ENCODE measurements at regions not wholly inside any gene's neighbourhood (a gene's known extent, or its start where the extent isn't known, plus 50 kb on each side); places are given as distances from the start of the nearest gene placed in this dataset.

DNA sequence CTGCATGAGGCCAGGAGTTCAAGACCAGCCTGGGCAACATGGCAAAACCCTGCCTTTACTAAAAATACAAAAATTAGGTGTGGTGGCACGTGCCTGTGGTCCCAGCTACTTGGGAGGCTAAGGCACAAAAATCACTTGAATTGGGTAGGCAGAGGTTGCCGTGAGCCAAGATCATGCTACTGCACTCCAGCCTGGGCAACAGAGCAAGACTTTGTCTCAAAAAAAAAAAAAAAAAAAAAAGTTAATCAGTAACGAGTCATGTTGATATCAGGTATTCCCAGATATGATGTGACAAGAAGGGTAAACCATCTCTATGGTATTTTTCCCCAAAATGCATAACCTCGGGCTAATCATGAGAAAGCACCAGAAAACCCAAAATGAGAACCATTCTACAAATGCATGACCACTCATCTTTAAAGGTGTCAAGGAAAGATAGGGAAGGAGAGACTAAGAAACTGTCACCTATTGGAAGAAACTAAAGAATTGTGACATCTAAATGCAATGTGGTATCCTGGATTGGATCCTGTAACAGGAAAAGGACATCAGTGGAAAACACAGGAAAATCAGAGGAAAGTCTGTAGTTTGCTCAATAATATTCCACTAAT lies 66.5 kb upstream of the MAP4 start:
- Histone ChIP-seq H2AFZ (ENCODE audit: low read length) (no peak overlapping the region), H3K4me2 (ENCODE audit: low read length) (no peak overlapping the region), H3K4me1 (ENCODE audit: insufficient read depth, low read length, poor library complexity, severe bottlenecking) (peaks cover 11% of the 10 kb centered on the region), H3K27ac (ENCODE audit: low read depth, low read length, poor library complexity, severe bottlenecking) (no peak overlapping the region), H4K20me1 (ENCODE audit: insufficient read depth, low read length) (peaks cover 5% of the 10 kb centered on the region; the same call in 1 of the 2 replicates), H3K4me3 (ENCODE audit: low read depth, low read length, poor library complexity, severe bottlenecking) (no peak overlapping the region), H3K9me2 (ENCODE audit: insufficient read depth, low read length) (no peaks in the 10 kb centered on the region), H3K9me3 (ENCODE audit: low read length) (0 out of 2 replicates have a peak, but pooled peaks cover 4% of the 10 kb centered on the region), H3K79me2 (ENCODE audit: insufficient read depth, low read depth, low read length) (peaks cover 29% of the 10 kb centered on the region; the same call in 1 of the 2 replicates), H3K36me3 (ENCODE audit: insufficient read depth, low read length) (peaks cover 9% of the 10 kb centered on the region; the same call in 1 of the 2 replicates)
- TF ChIP-seq, protein P1, sequence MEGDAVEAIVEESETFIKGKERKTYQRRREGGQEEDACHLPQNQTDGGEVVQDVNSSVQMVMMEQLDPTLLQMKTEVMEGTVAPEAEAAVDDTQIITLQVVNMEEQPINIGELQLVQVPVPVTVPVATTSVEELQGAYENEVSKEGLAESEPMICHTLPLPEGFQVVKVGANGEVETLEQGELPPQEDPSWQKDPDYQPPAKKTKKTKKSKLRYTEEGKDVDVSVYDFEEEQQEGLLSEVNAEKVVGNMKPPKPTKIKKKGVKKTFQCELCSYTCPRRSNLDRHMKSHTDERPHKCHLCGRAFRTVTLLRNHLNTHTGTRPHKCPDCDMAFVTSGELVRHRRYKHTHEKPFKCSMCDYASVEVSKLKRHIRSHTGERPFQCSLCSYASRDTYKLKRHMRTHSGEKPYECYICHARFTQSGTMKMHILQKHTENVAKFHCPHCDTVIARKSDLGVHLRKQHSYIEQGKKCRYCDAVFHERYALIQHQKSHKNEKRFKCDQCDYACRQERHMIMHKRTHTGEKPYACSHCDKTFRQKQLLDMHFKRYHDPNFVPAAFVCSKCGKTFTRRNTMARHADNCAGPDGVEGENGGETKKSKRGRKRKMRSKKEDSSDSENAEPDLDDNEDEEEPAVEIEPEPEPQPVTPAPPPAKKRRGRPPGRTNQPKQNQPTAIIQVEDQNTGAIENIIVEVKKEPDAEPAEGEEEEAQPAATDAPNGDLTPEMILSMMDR (conservative IDR thresholded peaks at IDR 0.05; ENCODE audit: low read length): no peak
- no peak for TF ChIP-seq EZH2phosphoT487 (IDR thresholded peaks at IDR 0.05; ENCODE audit: borderline replicate concordance, low read depth, low read length)
- intact Hi-C loops (cut with micrococcal nuclease; ENCODE audit: unreplicated experiment): loop anchor here (10.0 kb wide), 1 partner anchor 362 kb away; the partner anchor contains the start of genes ATRIP, CCDC51 and TMA7
- CTCF ChIA-PET (ENCODE audit: unreplicated experiment): no interaction called here
- POLR2A ChIA-PET: no interaction called here
- BruUV-seq (replicated peaks): no TSS peak
- no peak for DNase-seq (ENCODE audit: low spot score)

DNA sequence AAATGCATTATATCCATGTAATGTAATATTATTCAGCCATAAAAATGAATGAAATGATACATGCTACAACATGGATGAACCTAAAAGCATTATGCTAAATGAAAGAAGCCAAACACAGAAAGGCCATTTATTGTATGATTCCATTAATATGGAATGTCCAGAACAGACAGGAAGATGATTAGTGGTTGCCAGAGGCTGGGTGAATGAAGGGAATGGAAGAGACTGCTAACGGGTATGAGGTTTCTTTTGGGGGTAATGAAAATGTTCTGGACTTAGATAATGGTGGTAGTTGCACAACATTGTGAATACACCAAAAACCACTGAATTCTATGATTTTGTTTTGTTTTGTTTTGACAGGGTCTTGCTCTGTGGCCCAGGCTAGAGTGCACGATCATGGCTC lies 61.6 kb upstream of the MAP4 start:
- no peak for TF ChIP-seq EZH2phosphoT487 (IDR thresholded peaks at IDR 0.05; ENCODE audit: borderline replicate concordance, low read depth, low read length)
- TF ChIP-seq, protein P1 (conservative IDR thresholded peaks at IDR 0.05; ENCODE audit: low read length): no peak
- Histone ChIP-seq H3K9me2 (ENCODE audit: insufficient read depth, low read length) (no peaks in the 10 kb centered on the region), H2AFZ (ENCODE audit: low read length) (no peak overlapping the region), H3K27ac (ENCODE audit: low read depth, low read length, poor library complexity, severe bottlenecking) (no peak overlapping the region), H3K36me3 (ENCODE audit: insufficient read depth, low read length) (no peaks in the 10 kb centered on the region), H4K20me1 (ENCODE audit: insufficient read depth, low read length) (no peaks in the 10 kb centered on the region), H3K79me2 (ENCODE audit: insufficient read depth, low read depth, low read length) (peaks cover 19% of the 10 kb centered on the region; the same call in 1 of the 2 replicates), H3K4me2 (ENCODE audit: low read length) (no peak overlapping the region), H3K4me3 (ENCODE audit: low read depth, low read length, poor library complexity, severe bottlenecking) (no peak overlapping the region), H3K4me1 (ENCODE audit: insufficient read depth, low read length, poor library complexity, severe bottlenecking) (no peaks in the 10 kb centered on the region), H3K9me3 (ENCODE audit: low read length) (0 out of 2 replicates have a peak, but pooled peaks cover 10% of the 10 kb centered on the region)
- BruUV-seq (replicated peaks): no TSS peak
- POLR2A ChIA-PET: interaction anchor here (0.6 kb wide), 1 partner anchor 12 kb away, joined by 4 read pairs; no protein-coding TSS in a partner anchor
- no peak for DNase-seq (ENCODE audit: low spot score)
- CTCF ChIA-PET (ENCODE audit: unreplicated experiment): no interaction called here
- intact Hi-C loops (cut with micrococcal nuclease; ENCODE audit: unreplicated experiment): no loop called here

DNA sequence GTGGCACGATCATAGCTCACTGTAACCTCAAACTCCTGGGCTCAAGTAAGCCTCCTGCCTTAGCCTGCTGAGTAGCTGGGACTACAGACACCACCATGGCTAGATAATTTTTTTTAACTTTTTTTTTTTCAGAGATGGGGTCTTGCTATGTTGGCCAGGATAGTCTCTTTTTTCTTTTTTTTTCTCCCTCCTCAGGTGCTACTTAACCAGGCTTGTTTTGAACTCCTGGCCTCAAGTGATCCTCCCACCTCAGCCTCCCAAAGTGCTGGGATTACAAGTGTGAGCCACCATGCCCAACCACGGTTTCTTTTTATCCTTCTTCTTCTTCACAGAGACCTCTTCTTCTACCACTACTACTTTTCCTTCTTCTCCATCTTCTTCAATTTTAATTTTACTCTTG lies 53.8 kb upstream of the MAP4 start:
- CTCF ChIA-PET (ENCODE audit: unreplicated experiment): no interaction called here
- peaks cover 10% of the 10 kb centered on the region; the same call in 1 of the 2 replicates for H3K79me2 ChIP-seq (ENCODE audit: insufficient read depth, low read depth, low read length)
- no peak overlapping the region for H2AFZ ChIP-seq (ENCODE audit: low read length)
- no peak for DNase-seq (ENCODE audit: low spot score)
- TF ChIP-seq EZH2phosphoT487 (IDR thresholded peaks at IDR 0.05; ENCODE audit: borderline replicate concordance, low read depth, low read length): no peak
- TF ChIP-seq, protein P1 (conservative IDR thresholded peaks at IDR 0.05; ENCODE audit: low read length): no peak
- BruUV-seq (replicated peaks): no TSS peak
- no peaks in the 10 kb centered on the region for H3K4me1 ChIP-seq (ENCODE audit: insufficient read depth, low read length, poor library complexity, severe bottlenecking)
- peaks cover 18% of the 10 kb centered on the region for H3K36me3 ChIP-seq (ENCODE audit: insufficient read depth, low read length)
- no peaks in the 10 kb centered on the region for H3K9me2 ChIP-seq (ENCODE audit: insufficient read depth, low read length)
- H3K4me3 ChIP-seq (ENCODE audit: low read depth, low read length, poor library complexity, severe bottlenecking): no peak overlapping the region
- no peak overlapping the region for H3K4me2 ChIP-seq (ENCODE audit: low read length)
- intact Hi-C loops (cut with micrococcal nuclease; ENCODE audit: unreplicated experiment): no loop called here
- H3K9me3 ChIP-seq (ENCODE audit: low read length): 0 out of 2 replicates have a peak, but pooled peaks cover 3% of the 10 kb centered on the region
- POLR2A ChIA-PET: no interaction called here
- no peaks in the 10 kb centered on the region for H4K20me1 ChIP-seq (ENCODE audit: insufficient read depth, low read length)
- H3K27ac ChIP-seq (ENCODE audit: low read depth, low read length, poor library complexity, severe bottlenecking): no peak overlapping the region

All from OCI-LY7 (cell line).